ENCODE measurements at regions not wholly inside any gene's neighbourhood (a gene's known extent, or its start where the extent isn't known, plus 50 kb on each side); places are given as distances from the start of the nearest gene placed in this dataset.

GRCh38 chr2:167752734-167753133, 494.7 kb downstream of the STK39 start:
- WGBS (ENCODE audit: insufficient coverage), result 92% methylated on average over 1 of the region's 1 CpG
- no peaks in the 10 kb centered on the region for H3K36me3 ChIP-seq (replicated peaks in 1 of 2; ENCODE audit: control extremely low read depth in 1 of 2, control insufficient read depth in 1 of 2, extremely low read depth in 1 of 2, insufficient read depth in 2 of 2, low read length in 1 of 2)
- Mint-ChIP-seq H3K4me3 (no peak overlapping the region), H3K9me3 (ENCODE audit: insufficient read depth) (no peaks in the 10 kb centered on the region), H3K27me3 (peaks cover 6% of the 10 kb centered on the region), H3K4me1 (no peaks in the 10 kb centered on the region), H3K27ac (no peak overlapping the region)
- no peak for TF ChIP-seq CTCF (IDR thresholded peaks at IDR 0.05)
- no peak for TF ChIP-seq EZH2 (IDR thresholded peaks at IDR 0.05; ENCODE audit: borderline replicate concordance, insufficient read depth, low read depth, low read length, poor library complexity, severe bottlenecking)
- intact Hi-C loops (cut with micrococcal nuclease), result no loop called here
- H3K27me3 ChIP-seq (replicated peaks in 1 of 4; ENCODE audit: control extremely low read depth in 1 of 4, control insufficient read depth in 3 of 4, insufficient read depth in 4 of 4, low read length in 3 of 4), result no peaks in the 10 kb centered on the region
- DNase-seq (no peak), ATAC-seq (ENCODE audit: low read depth) (no peak)
- no peaks in the 10 kb centered on the region for H3K79me2 ChIP-seq (ENCODE audit: control insufficient read depth, insufficient read depth, low read length)
- ChIA-PET POLR2A (no interaction called here), CTCF (no interaction called here)
- no peaks in the 10 kb centered on the region for H3K4me1 ChIP-seq (ENCODE audit: control insufficient read depth in 2 of 2, insufficient read depth in 2 of 2, low read length in 2 of 2)
- no peak overlapping the region for H3K4me3 ChIP-seq (ENCODE audit: control extremely low read depth in 1 of 5, extremely low read depth in 1 of 5, insufficient read depth in 1 of 5, low read depth in 2 of 5, low read length in 4 of 5)
- H2AFZ ChIP-seq (ENCODE audit: insufficient read depth, low read depth, low read length, poor library complexity, severe bottlenecking), result no peak overlapping the region
- H3K9ac ChIP-seq (ENCODE audit: low read length), result no peak overlapping the region
- no peak overlapping the region for H3K4me2 ChIP-seq (replicated peaks; ENCODE audit: low read depth, low read length, poor library complexity, severe bottlenecking)
- H3K9me3 ChIP-seq (ENCODE audit: control extremely low read depth in 1 of 3, control insufficient read depth in 2 of 3, insufficient read depth in 1 of 3, low read length in 2 of 3), result no peaks in the 10 kb centered on the region
- H3K27ac ChIP-seq (ENCODE audit: low read length in 2 of 2), result no peak overlapping the region
- no peaks in the 10 kb centered on the region for H4K20me1 ChIP-seq (ENCODE audit: control insufficient read depth, insufficient read depth, low read length, poor library complexity, severe bottlenecking)

- H3K27me3 ChIP-seq (replicated peaks in 1 of 4; ENCODE audit: control extremely low read depth in 1 of 4, control insufficient read depth in 3 of 4, insufficient read depth in 4 of 4, low read length in 3 of 4), result no peaks in the 10 kb centered on the region
- H3K9ac ChIP-seq (ENCODE audit: low read length), result no peak overlapping the region
- H4K20me1 ChIP-seq (ENCODE audit: control insufficient read depth, insufficient read depth, low read length, poor library complexity, severe bottlenecking), result no peaks in the 10 kb centered on the region
- no peaks in the 10 kb centered on the region for H3K4me1 Mint-ChIP-seq
- no peak overlapping the region for H2AFZ ChIP-seq (ENCODE audit: insufficient read depth, low read depth, low read length, poor library complexity, severe bottlenecking)
- intact Hi-C loops (cut with micrococcal nuclease), result no loop called here
- no peak overlapping the region for H3K27ac Mint-ChIP-seq
- H3K9me3 Mint-ChIP-seq (ENCODE audit: insufficient read depth), result no peaks in the 10 kb centered on the region
- no peak overlapping the region for H3K4me3 Mint-ChIP-seq
- H3K27ac ChIP-seq (ENCODE audit: low read length in 2 of 2), result no peak overlapping the region
- H3K4me2 ChIP-seq (replicated peaks; ENCODE audit: low read depth, low read length, poor library complexity, severe bottlenecking), result no peak overlapping the region
- no peak for DNase-seq
- TF ChIP-seq EZH2 (IDR thresholded peaks at IDR 0.05; ENCODE audit: borderline replicate concordance, insufficient read depth, low read depth, low read length, poor library complexity, severe bottlenecking) (no peak), CTCF (IDR thresholded peaks at IDR 0.05) (no peak)
- ChIA-PET POLR2A (no interaction called here), CTCF (no interaction called here)
- no peaks in the 10 kb centered on the region for H3K9me3 ChIP-seq (ENCODE audit: control extremely low read depth in 1 of 3, control insufficient read depth in 2 of 3, insufficient read depth in 1 of 3, low read length in 2 of 3)
- no CpG with 5 or more reads among the region's 3 CpGs for WGBS (ENCODE audit: insufficient coverage)
- ATAC-seq (ENCODE audit: low read depth), result no peak
- no peaks in the 10 kb centered on the region for H3K36me3 ChIP-seq (replicated peaks in 1 of 2; ENCODE audit: control extremely low read depth in 1 of 2, control insufficient read depth in 1 of 2, extremely low read depth in 1 of 2, insufficient read depth in 2 of 2, low read length in 1 of 2)
- H3K4me3 ChIP-seq (ENCODE audit: control extremely low read depth in 1 of 5, extremely low read depth in 1 of 5, insufficient read depth in 1 of 5, low read depth in 2 of 5, low read length in 4 of 5), result no peak overlapping the region
- no peaks in the 10 kb centered on the region for H3K79me2 ChIP-seq (ENCODE audit: control insufficient read depth, insufficient read depth, low read length)
- H3K4me1 ChIP-seq (ENCODE audit: control insufficient read depth in 2 of 2, insufficient read depth in 2 of 2, low read length in 2 of 2), result no peaks in the 10 kb centered on the region
- peaks cover 6% of the 10 kb centered on the region for H3K27me3 Mint-ChIP-seq
These were observed 496.7 kb downstream of the STK39 start for GRCh38 chr2:167750675-167751074.
